Gastroesophageal sphincter (tissue), 3 donors: ENCODE measurements at regions not wholly inside any gene's neighbourhood (a gene's known extent, or its start where the extent isn't known, plus 50 kb on each side); places are given as distances from the start of the nearest gene placed in this dataset.

Experiments used
- CTCF ChIP-seq, 4 experiments: fragments of 200-600 bp in 2 of 4; fragments of 450-650 bp in 2 of 4; sonication (generic) in 1 of 4; IDR thresholded peaks; one replicate each; pipeline ENCODE4 v1.5.1; 2017 to 2019; ENCODE audit warnings: antibody characterized with exemption in 4 of 4, mild to moderate bottlenecking in 2 of 4, moderate library complexity in 2 of 4
- POLR2A ChIP-seq, 2 donors: fragments of 450-650 bp; IDR thresholded peaks; one replicate each; pipeline ENCODE4 v1.6.1; 2017; ENCODE audit warnings: antibody characterized with exemption in 2 of 2, mild to moderate bottlenecking in 2 of 2, moderate library complexity in 1 of 2
- POLR2AphosphoS5 ChIP-seq: sonication (generic); formaldehyde crosslinking; IDR thresholded peaks from one replicate; pipeline ENCODE4 v1.6.1; 2017; ENCODE audit warnings: antibody characterized with exemption

- no peak for TF ChIP-seq POLR2AphosphoS5
- no peak for TF ChIP-seq CTCF (IDR thresholded peaks at IDR 0.05)
- TF ChIP-seq POLR2A (IDR thresholded peaks at IDR 0.05) = no peak
Observed at GRCh38 chr22:48185071-48186055, 1422.9 kb downstream of the TBC1D22A start.
